SU-DHL-6 (cell line): ENCODE measurements at regions not wholly inside any gene's neighbourhood (a gene's known extent, or its start where the extent isn't known, plus 50 kb on each side); places are given as distances from the start of the nearest gene placed in this dataset.

ENCODE experiments used
- CTCF ChIP-seq: fragments of 200-600 bp; sonication (generic); IDR thresholded peaks from one replicate; pipeline ENCODE4 v1.5.1; 2017; ENCODE audit warnings: antibody characterized with exemption, mild to moderate bottlenecking, low read length, moderate library complexity; ENCODE audit not compliant: insufficient read depth, poor library complexity, severe bottlenecking
- EZH2phosphoT487 ChIP-seq: fragments of 200-600 bp; sonication (generic), shearing (Covaris generic); conservative IDR thresholded peaks from 2 replicates; pipeline ENCODE4 v1.6.1; 2018; ENCODE audit warnings: mild to moderate bottlenecking, antibody characterized with exemption, low read length, moderate library complexity, mixed read lengths

GRCh38 chr9:87383344-87384150, 114.1 kb upstream of the DAPK1 start:
- no peak for TF ChIP-seq CTCF
- TF ChIP-seq EZH2phosphoT487, result no peak
